ENCODE measurements at regions not wholly inside any gene's neighbourhood (a gene's known extent, or its start where the extent isn't known, plus 50 kb on each side); places are given as distances from the start of the nearest gene placed in this dataset.
A peak's percentile ranks its signal among the peaks of the same experiment; 100 is the strongest.
"Not testable (repeated sequence)": the region's sequence is repeated elsewhere in the genome, so short reads cannot be mapped to it uniquely, and the experiment has no call there.

DNA sequence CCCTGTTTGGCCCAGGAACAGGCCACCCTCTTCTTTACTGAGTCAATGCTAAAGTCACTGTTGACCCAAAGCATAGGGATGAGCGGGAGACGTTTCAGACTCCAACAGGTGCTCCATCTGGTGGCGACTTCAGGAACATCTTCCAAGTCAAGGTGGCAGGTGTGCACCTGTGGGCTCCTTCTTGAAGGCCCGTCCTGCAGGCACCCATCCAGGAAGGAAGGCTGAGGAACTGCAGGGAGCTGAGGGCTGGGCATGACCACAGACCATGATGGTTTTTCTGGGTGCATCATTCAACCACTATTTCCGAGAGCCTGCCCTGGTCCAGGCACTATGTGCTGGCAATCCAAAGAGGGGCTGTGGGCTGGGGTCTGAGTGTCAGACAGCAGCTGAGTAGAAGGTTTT is 142.8 kb downstream of the NDUFA10 start:
- peak; percentile 4 for DNase-seq

DNA sequence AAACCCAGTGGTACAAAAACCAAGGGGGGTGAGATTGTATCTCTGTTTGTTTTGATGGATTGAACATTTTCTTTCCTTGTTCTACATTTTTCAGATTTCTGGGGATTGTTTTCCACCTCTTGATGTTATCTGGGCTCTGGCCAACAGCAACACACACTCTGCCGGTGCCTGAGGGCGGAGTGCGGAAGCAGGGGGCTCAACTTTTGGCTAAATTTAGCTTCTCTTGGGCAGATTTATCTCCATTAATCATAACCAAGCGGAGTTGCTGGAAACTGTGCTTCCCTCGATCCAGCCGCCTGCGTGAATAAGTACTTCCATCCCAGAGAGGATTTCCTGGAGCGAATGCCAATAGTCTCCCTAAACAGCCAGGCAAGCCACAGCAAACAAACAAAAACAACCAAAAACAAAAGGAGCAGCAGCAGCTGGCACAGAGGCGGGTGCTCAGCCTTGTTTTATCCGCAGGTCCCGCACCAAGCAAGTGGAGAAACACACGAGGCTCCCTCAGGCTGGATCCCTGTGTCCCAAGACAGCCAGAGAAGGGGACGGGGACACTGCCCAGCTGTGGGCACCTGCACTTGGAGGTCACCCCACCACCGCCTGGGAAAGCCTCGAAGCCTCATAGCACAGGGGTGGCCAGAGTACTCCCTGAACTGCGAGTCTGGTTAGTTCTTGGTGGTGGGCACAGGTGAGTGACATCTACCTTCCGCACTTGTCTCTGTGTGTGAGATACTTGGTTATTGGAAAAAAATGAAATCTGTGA is 143.4 kb downstream of the NDUFA10 start:
- no peak for DNase-seq

DNA sequence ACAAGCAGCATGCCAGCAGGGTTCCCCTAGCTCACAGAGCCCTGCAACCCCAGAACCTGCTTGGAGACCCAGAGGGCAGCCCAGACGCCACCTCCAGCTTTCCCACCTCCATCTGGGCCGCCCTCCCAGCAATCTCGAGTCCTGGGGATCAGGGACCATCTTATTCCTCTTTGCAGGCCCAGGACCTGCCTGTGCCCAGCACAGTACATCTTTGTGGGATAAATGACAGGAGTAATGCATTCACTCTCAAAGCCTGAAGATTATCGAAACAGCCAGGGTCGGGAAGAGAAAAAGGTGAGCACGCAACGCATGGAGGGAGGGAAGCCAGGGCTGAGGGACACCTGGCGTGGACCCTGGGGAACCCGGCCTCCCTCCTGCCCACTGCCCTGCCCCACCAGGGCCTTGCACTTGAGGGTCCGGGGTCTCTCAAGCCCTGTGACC is 144.1 kb downstream of the NDUFA10 start:
- DNase-seq, result no peak

DNA sequence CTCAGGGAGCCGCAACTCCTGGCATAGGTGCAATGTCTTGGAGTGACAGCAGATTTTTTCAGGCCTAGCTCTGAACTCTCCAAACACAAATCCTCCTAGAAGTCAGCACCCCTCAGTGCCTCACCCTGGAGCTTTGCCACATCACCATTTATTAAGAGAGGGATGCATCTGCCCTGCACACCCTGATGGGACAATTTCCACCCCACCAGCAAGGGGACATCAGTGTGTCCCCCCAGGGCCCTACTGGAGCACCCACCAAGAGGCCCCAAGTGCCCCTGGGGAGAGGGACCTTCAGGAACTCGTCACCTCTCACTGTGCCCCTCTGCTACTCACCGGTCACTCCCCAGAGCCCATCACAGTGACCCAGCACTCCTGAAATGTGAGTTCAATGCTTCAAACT is 144.7 kb downstream of the NDUFA10 start:
- no peak for DNase-seq

DNA sequence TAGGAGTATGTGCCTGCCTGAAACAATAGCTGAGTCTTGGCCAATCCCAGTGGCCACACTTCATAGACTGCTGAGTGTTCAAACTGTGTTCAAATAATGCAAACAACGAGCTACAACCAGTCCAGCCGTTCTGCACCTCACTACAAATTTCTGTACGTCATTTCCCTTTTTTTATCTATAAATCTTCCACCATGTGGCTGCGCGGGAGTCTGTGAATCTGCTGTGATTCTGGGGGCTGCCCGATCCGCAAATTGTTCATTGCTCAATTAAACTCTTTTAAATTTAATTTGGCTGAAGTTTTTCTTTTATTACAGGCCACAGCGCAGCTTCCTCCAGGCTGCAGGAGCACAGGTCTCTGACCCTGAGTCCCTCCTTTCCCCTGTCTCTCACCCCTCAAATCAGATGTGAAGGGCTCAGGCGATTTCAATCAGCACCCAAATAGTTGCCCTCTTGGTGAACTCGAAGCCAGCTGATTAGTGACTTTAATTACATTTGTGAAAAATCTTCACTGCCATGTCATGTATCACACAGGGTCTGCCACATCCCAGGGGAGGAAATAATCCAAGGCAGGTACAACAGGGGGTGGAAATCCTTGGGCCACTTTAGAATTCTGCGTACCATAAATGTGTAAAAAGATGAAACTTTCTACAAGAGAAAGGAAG is 145.6 kb downstream of the NDUFA10 start:
- no peak for DNase-seq

DNA sequence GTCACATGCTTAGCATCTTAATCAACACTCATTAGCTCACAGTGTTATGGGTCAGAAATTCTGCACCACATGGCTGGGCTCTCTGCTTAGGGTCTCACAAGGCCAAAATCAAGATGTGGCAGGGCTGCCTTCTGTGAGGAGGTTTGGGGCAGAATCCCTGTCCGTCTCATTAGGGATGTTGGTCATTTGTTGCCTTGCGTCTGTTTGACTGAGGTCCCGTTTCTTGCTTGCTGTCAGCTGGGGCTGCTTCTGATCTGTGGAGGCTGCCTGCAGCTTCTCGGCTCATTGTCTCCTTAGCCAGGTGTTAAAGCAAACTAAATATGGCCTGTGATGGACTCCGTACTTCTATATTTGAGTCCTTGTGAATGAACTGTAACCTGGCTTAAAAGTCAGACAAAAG is 146.5 kb downstream of the NDUFA10 start:
- DNase-seq, result no peak

DNA sequence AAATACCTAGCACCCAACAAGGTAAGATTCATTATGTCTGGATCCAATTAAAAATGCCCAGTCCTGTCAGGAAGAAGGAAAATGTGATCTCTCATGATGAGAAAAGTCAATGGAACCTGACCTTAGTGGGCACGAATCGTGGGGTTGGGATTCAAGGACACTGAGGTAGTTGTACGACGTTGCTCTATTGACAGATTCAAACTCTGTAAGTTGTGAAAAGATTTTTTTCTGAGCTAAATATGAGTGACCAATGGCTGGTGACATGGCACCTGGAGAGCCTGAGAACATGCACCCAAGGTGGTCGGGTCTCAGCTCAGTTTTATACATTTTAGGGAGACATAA is 148.2 kb downstream of the NDUFA10 start:
- no peak for DNase-seq

DNA sequence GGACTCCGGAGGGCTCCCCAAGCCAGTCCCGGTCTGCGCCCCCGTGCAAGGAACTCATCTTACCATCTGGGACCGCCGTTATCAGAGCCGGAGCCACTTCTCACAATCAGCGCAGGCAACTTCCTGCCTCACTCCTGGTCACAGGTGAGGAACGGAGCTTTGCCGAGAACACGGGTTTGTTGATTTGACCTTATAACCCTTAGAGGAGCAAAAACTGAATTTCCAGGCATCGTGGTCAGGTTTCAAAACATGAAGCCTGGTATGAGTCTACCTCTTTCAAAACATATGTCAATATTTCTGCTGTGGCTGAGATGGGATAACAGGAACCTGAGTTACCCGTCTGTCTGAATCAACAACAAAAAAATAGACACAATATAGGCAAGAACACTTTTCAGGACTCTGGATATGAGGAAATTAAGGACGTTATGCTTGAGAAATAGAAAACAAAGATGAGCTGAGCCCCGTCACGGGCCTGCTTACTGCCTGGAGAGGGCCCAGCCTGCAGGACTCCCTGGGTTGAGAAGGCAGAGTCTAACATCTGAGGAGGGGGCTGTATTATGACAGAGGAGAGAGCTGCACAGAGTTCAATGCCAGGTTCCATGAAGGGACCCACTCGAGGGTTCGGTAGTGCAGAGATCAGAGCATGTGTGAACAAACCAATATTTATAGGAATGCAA is 148.7 kb downstream of the NDUFA10 start:
- no peak for DNase-seq

DNA sequence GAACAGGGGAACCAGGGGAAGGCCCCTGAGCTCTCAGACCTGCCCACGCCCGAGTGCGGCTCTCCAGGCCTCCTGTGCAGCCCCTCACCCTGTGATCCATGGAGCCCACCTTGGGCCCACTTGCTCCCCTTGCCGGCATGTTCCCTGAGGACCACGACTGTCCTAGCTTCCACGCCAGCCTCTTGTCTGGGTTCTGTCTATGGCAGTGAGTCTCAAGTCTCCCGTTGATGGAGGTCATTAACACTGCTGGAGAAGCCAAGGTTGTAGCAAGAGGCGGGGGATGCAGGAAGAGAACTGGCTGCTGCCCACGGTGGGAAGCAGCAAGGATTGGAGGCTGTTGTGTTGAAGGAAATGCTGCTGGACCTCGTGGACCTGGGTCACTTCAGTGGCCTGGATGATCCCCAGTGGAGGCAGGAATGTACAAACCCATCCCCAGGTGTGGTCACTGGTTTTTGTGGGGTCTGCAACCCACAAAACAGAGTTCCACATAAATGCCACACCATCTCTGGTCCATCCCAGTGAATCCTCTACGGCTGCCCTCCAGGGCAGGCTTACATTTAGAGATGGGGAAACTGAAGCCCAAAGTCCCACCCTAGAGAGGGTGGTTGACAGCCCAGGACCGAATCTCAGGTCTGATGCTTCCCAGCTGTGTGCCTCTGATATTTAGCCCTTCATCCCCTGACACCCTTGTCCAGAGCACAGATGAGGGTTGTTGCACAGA is 150.3 kb downstream of the NDUFA10 start:
- DNase-seq, result no peak

DNA sequence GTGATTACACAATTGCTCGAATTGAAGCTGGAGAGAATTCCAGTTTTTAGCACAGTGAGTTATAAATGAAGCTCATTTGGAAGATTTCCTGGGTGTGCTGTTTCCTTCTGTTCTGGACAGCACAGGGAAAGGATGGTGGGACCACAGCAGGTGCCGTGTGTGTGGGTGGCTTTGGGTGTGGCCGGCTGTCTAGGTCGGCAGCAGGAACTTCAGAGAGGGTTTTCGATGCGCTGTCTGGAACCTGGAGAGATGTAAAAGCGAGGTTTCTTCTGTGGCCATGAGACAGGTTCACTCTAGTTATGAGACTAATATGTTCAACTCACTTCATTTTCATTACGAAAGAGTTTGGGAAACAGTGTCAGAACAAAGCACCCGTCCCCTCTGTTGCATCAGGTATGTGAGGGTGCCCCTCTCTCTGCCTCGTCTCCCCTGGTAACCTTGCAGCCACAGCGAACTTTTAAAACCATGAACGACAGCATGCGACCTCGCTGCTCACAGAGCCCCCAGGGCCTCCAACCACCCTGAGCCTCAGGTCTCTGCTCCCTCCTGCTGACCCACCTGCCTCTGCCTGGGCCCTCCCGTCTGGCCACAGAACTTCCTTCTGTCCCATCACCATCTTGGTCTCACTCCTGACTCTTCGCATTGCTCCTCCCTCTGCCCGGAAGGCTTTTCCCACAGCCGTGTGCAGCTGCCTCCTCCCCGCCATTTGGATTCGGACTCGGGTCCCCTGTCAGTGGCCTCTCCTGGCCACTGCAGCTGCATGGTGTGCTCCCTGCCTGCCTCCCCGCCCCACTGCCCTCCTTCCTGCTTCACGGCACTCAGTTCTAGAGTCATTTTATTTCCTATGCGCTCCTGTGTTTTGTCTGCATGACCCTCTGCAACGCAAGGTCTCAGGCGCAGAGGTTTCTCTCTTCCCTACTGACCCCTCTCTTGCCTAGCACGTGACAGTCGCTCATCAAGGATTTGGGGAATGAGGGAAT is 151.2 kb downstream of the NDUFA10 start:
- no peak for DNase-seq

DNA sequence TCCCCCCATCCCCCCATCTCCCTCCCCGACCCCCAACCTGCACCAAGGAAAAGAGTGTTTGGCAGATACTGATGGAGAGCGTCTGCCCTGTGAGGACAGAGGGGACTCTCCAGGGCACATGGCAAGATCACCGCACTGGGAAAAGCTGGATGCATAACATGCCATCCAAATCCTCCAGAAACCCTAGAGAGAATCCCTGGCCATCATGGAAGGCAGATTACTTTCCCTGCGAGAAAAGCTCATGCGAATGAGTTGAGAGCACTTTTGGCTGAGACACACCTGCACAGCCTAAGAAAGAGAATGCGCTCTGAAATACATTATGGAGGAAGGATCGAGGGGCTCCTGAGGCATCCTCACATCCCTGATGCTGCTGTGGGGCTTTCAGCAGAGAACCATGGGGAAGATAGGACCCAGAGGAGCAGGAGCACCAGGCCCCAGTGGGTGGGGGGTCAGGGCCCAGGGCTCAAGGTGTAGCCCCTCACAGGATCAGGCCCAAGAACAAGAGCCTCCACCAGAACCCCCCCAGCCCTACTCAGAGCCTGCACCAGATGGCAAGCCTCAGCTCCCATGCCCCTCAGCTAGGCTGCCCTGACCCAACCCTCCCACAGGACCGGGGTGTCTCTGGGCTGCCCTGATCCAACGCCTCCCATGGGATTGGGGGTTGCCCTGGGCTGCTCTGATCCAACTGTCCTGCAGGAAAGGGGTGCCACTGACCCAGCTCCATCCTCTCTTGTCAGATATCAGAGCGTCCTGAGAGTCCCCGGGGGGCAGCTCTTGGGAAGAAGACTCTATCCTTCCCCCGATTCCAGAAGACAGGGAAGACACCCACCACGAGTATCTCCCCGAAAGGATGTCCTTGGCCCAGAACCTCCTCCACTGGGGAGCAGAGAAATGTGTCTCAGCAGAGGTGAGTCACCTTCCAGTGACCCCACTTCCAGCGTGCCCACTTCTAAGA is 153.4 kb downstream of the NDUFA10 start:
- DNase-seq, result no peak

DNA sequence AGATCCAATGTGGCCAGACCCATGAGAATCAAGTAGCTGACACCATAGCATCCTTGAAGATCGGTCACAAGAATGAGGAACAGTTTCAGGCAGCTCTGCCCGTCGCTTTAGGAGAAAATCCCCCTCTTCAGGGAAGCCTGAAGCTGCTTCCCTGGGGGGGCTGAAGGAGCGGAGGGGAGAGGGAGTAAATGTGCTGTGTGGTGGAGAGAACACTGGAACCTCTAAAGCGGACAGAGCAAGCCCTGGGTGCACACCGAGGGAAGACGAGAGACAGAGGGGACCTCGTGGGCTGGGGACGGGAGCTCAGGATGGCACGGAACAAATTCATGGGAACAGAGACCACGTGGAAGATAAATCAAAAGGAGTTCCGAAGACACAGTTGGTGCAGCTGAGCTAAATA is 154.3 kb downstream of the NDUFA10 start:
- no peak for DNase-seq

DNA sequence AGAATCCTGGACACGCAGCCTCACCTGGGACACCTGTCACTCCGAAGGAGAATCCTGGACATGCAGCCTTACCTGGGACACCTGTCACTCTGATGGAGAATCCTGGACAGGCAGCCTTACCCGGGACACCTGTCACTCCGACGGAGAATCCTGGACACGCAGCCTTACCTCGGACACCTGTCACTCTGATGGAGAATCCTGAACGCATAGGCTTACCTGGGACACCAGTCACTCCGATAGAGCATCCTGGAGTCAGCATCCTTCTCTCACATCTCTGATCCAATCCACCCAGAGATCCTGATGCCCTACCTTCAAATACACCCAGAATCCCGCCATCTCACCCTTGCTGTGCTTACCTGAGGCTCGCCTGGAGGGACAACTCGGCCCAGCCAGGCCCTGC is 154.9 kb downstream of the NDUFA10 start:
- DNase-seq, result no peak

DNA sequence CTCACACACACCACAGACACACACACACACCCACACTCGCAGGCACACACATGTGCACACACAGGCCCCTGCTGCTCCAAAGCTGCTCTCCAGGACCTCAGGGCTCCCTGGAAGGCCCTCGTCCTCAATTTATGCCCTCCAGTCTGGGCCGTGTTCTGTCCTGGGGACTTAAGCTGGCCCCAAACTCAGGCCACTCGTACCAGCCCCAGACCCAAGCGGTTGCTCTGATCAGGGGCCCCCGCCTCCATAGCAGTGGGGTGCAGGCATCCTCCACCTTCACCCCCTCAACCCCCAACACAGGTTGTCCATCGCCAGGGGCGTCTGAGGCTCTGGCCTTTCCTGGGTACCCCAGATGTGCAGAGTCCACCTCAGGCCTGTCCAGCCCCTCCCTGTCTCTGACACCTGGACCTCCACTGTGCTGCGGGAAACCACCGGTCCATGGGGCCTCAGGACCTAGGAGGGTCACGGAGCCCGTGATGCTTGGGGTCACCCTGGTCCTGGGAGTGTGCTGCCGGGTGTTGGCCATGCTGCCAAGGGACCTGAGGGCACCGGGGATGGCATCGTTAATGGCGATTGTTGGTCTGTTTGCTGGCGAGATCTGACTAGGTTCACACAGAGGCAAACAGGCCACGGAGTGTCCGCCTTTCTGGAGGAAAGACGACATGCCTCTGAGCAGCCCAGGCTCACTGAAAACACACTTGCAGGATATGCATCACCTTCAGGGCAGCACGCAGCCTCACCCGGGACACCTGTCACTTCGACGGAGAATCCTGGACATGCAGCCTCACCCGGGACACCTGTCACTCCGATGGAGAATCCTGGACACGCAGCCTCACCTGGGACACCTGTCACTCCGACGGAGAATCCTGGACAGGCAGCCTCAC is 155.6 kb downstream of the NDUFA10 start:
- DNase-seq, result no peak

DNA sequence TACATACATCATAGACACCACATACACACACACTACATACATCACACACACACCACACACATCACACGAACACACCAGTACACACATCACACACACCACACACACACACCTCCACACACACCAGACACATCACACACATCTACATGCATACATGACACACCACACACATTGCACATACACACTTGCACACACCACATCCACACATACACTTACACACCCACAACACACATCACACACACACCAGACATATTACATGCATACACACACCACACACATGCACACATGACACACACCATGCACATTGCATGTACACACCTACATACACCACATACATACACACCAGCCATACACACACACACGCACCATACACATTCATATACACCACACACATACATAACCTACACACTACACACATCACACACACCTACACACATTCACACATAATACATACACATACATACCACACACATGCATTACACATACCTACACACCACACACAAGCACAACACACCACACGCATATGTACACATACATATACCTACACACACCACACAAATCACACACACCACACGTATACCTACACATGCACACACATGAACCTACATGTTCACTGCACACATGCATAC is 156.5 kb downstream of the NDUFA10 start:
- DNase-seq, result no peak

DNA sequence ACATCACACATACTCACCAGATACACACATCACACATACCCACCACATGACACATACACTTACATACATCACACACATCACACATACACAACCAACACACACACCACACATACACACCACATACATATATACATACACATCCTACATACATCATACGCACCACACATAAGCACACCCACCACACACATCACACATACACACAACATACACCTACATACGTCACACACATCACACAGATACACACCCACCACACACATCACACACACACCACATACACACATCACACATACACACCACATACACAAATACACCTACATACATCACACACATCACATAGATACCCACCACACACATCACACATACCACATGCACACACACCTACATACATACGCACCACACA is 158.4 kb downstream of the NDUFA10 start:
- no peak for DNase-seq

DNA sequence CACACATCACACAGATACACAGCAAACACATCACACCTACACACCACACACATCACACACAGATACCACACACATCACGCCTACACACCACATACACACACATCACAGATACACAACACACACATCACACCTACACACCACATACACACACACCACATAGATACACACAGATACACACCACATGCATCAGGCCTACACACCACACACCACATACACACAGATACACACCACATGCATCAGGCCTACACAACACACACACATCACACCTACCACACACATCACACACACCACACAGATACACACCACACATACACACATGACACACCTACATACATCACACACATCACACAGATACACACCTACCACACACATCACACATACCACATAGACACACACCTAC is 158.8 kb downstream of the NDUFA10 start:
- DNase-seq, result no peak

DNA sequence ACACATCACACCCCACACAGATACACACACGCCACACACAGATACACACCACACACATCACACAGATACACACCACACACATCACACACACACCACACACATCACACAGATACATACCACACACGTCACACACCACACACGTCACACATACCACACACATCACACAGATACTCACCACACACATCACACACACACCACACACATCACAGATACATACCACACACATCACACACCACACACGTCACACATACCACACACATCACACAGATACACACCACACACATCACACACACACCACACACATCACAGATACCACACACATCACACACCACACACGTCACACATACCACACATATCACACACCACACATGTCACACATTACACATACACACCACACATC is 159.3 kb downstream of the NDUFA10 start:
- not testable (repeated sequence) for DNase-seq

DNA sequence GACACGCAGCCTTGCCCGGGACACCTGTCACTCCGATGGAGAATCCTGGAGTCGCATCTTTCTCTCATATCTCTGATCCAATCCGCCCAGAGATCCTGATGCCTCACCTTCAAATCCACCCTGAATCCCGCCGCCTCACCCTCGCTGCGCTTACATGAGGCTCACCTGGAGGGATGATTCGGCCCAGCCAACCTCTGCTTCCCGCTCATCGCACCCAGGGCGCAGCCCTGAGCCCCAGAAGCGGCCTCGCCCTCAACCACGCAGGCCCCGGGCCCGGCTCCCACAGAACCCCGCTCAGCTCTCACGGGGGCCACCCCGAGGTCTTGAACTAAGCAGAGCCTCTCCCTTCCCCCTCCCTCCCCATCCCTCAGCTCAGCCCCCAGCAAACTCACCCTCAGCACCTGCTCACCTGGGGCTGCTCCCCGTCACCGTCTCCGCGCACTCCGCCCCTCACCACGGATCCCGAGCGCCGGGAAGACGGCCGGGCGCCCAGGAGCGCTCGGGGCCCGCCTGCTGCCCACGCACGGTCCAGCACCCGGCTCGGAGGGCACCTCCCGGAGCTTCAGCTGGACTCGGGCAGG is 160.0 kb downstream of the NDUFA10 start:
- no peak for DNase-seq

Data from OCI-M1 (cell line).